ENCODE measurements at regions not wholly inside any gene's neighbourhood (a gene's known extent, or its start where the extent isn't known, plus 50 kb on each side); places are given as distances from the start of the nearest gene placed in this dataset.
"Not testable (repeated sequence)": the region's sequence is repeated elsewhere in the genome, so short reads cannot be mapped to it uniquely, and the experiment has no call there.

DNA sequence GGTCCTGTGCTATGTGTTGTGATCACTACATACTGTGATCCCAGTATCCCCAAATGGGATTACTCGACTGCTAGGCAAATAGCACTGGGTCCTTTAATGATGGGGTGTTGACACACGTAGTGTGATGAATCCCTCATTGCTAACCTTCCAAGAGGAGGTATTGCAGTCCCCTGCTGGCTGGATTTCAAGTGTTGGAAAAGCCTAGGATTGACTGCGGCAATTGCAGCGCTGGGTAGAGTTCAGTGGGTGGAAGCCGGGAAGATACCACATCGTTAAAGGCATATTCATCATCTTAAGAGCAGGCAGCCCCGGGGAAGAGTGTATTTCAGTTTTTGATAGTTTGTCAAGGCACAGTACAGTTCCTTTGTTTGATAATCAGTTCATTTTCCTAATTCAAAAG, 159.9 kb downstream of the TRIML1 start:
- Mint-ChIP-seq H3K4me3 (no peak overlapping the region), H3K27ac (no peak overlapping the region), H3K9me3 (peaks cover 11% of the 10 kb centered on the region), H3K27me3 (no peaks in the 10 kb centered on the region), H3K4me1 (no peaks in the 10 kb centered on the region), H3K36me3 (no peaks in the 10 kb centered on the region)
- POLR2A ChIA-PET: no interaction called here
- DNase-seq (no peak), ATAC-seq (ENCODE audit: low read depth) (no peak)

DNA sequence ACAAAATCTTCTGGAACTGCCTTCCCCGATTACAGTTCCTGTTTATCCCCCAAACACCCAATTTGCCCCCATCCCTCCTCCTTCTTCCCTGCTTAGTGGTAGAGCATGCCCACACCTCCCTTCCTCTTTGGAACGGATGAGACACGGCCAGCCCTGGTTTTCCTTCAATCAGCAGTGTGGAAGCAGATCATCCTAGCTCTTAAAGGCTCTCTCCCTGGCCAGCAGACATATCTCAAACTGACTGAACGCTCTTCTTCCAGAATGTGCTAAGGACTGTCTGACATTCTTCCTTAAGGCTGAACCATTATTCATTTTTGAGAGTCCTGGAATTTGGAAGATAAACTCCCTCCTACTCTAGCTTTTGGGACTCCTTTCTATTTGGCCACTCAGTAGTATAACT, 161.1 kb downstream of the TRIML1 start:
- Mint-ChIP-seq H3K9me3 (peaks cover 11% of the 10 kb centered on the region), H3K36me3 (no peaks in the 10 kb centered on the region), H3K4me3 (no peak overlapping the region), H3K27me3 (no peaks in the 10 kb centered on the region), H3K4me1 (no peaks in the 10 kb centered on the region), H3K27ac (no peak overlapping the region)
- no peak for ATAC-seq (ENCODE audit: low read depth)
- DNase-seq: no peak
- POLR2A ChIA-PET: no interaction called here

DNA sequence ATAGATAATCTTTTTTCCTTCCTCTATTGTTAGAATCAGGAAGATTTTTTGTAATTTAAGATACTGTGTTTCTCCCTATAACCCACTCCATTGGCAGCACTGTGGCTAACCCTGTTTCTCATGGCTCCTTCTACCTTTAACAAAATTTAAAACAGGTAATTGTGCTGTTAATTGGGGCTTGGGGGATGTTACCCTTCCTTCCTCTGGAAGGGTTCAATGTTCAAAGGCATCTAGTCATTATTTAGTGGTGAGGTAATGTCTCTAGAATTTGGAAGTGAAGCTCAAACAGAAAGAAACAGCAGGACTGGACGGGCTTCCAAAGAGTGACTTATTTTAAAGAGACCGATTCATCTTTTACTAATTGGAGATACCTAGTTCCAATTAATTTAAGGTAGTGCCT, 166.4 kb downstream of the TRIML1 start:
- Mint-ChIP-seq H3K4me1 (no peaks in the 10 kb centered on the region), H3K27me3 (no peaks in the 10 kb centered on the region), H3K9me3 (peaks cover 9% of the 10 kb centered on the region), H3K4me3 (no peak overlapping the region), H3K27ac (no peak overlapping the region), H3K36me3 (no peaks in the 10 kb centered on the region)
- POLR2A ChIA-PET: no interaction called here
- no peak for ATAC-seq (ENCODE audit: low read depth)
- DNase-seq: no peak

DNA sequence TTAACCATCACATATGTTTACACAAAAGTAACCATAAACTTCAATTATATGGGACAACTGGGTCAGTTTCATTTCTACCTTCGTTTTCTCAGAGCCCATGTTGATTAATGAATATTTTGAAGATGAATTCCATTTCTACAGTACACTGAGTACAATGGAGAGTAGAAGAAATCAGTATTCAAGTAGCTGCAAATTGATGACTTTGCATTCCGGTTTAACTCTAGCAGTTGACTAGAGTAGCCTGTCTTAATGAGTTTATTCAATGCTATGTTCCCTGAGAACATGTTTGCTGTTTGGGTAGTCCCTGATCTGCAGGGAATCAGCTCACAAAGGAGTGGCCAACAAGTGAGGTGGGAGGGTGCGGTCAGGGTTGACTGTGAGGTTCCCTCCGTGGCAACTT, 168.3 kb downstream of the TRIML1 start:
- ATAC-seq (ENCODE audit: low read depth) (no peak), DNase-seq (no peak)
- Mint-ChIP-seq H3K36me3 (no peaks in the 10 kb centered on the region), H3K4me1 (no peaks in the 10 kb centered on the region), H3K27ac (no peak overlapping the region), H3K27me3 (no peaks in the 10 kb centered on the region), H3K4me3 (no peak overlapping the region), H3K9me3 (peaks cover 4% of the 10 kb centered on the region)
- POLR2A ChIA-PET: no interaction called here

DNA sequence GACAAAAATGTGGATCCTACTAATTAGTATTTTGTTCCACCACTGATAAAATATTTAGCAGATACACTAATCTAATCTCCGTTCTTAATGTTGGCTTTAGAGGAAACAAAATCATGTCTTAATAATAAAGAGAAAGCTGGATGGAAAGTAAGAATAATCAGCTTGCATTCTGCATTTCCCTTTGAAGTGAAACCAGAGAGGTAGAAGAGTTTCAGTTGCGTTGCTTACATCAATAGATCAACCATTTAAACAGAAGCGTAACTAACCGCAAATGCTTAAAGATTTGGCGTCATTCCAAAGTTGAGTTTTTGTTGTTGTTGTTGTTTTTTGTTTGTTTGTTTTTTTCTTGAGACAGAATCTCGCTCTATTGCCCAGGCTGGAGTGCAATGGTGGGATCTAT, 168.9 kb downstream of the TRIML1 start:
- ATAC-seq (ENCODE audit: low read depth) (no peak), DNase-seq (no peak)
- H3K27me3 Mint-ChIP-seq: no peaks in the 10 kb centered on the region
- H3K27ac Mint-ChIP-seq: no peak overlapping the region
- POLR2A ChIA-PET: no interaction called here
- no peak overlapping the region for H3K4me3 Mint-ChIP-seq
- H3K36me3 Mint-ChIP-seq: no peaks in the 10 kb centered on the region
- peaks cover 4% of the 10 kb centered on the region for H3K9me3 Mint-ChIP-seq
- H3K4me1 Mint-ChIP-seq: no peaks in the 10 kb centered on the region

DNA sequence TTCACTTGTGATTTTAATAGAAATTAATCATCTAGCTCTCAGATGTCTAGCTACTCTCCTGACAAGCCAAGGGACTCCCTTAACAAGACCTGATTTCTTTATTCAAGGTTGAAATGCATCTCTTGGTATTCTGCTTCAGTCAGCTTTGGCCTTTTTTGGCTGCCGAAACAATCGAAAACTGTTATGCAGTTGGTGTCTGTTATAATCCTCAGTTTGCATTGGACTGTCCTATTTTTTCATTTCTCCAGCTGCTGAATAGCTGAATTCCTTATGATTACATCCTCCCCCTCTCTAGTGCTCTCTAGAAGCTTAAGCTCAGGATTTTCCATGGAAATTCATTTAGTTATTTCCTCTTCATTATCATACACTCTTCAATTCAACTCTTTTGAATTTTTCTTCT, 177.2 kb downstream of the TRIML1 start:
- POLR2A ChIA-PET: no interaction called here
- no peak overlapping the region for H3K27ac Mint-ChIP-seq
- no peak for DNase-seq
- no peak overlapping the region for H3K4me3 Mint-ChIP-seq
- peaks cover 6% of the 10 kb centered on the region for H3K9me3 Mint-ChIP-seq
- no peaks in the 10 kb centered on the region for H3K4me1 Mint-ChIP-seq
- no peaks in the 10 kb centered on the region for H3K36me3 Mint-ChIP-seq
- no peaks in the 10 kb centered on the region for H3K27me3 Mint-ChIP-seq
- ATAC-seq (ENCODE audit: low read depth): no peak

DNA sequence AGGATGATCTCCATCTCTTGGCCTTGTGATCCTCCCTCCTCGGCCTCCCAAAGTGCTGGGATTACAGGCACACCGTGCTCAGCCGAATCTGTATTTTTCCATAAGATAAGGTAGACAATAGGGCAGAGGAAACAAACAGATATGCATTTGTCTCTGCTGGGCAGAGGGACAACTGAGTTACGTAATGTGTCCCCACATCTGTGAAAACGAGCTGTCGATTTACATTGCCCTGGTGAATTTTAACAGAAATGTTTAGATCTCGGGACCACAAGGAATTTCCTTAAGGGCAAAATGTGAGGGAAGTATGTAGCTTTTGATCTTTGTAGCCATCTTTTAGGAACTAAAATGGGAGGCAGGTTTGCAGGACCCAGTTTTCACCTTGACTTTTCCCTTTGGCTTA, 189.7 kb downstream of the TRIML1 start:
- Mint-ChIP-seq H3K36me3 (no peaks in the 10 kb centered on the region), H3K4me1 (no peaks in the 10 kb centered on the region), H3K9me3 (peaks cover 4% of the 10 kb centered on the region), H3K4me3 (no peak overlapping the region), H3K27ac (no peak overlapping the region), H3K27me3 (no peaks in the 10 kb centered on the region)
- POLR2A ChIA-PET: no interaction called here
- ATAC-seq (ENCODE audit: low read depth) (no peak), DNase-seq (no peak)

DNA sequence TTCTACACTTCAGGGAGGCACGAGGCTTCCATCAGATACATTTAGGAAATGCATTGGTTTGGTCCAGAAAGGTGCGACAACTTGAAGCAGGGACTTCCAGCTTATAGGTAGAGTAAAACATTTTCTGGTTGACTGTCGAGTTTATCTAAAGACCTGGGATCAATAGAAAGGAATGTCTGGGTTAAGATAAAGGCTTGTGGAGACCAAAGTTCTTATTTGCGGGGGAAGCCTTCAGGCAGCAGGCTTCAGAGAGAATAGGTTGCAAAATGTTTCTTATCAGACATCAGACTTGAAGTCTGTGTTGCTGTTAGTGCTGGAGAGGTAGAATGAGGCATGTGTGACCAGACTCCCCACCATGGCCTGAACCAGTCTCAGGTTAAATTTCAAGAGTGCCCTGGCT, 190.3 kb downstream of the TRIML1 start:
- Mint-ChIP-seq H3K9me3 (peaks cover 4% of the 10 kb centered on the region), H3K27me3 (no peaks in the 10 kb centered on the region), H3K27ac (no peak overlapping the region), H3K4me1 (no peaks in the 10 kb centered on the region), H3K4me3 (no peak overlapping the region), H3K36me3 (no peaks in the 10 kb centered on the region)
- ATAC-seq (ENCODE audit: low read depth): no peak
- no peak for DNase-seq
- POLR2A ChIA-PET: no interaction called here

DNA sequence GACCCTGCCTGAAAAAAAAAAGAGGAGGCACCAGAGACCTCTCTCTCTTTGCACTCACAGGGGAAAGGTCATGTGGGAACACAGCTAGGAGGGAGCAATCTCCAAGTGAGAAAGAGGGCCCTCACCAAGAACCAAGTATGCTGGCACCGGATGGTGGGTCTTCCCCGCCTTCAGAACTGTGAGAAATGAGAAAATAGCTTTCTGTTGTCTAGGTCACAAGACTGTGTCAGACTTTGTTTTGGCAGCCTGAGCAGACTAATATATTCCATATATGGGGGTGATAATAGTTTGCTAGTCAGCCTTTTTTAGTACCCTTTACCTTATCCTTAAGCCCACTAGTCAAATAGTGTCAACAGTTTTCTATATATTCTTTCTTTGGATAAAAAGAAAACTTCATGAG, 193.0 kb downstream of the TRIML1 start:
- Mint-ChIP-seq H3K4me1 (no peaks in the 10 kb centered on the region), H3K27ac (no peak overlapping the region), H3K27me3 (no peaks in the 10 kb centered on the region), H3K4me3 (no peak overlapping the region), H3K36me3 (no peaks in the 10 kb centered on the region), H3K9me3 (peaks cover 5% of the 10 kb centered on the region)
- POLR2A ChIA-PET: no interaction called here
- no peak for ATAC-seq (ENCODE audit: low read depth)
- no peak for DNase-seq

DNA sequence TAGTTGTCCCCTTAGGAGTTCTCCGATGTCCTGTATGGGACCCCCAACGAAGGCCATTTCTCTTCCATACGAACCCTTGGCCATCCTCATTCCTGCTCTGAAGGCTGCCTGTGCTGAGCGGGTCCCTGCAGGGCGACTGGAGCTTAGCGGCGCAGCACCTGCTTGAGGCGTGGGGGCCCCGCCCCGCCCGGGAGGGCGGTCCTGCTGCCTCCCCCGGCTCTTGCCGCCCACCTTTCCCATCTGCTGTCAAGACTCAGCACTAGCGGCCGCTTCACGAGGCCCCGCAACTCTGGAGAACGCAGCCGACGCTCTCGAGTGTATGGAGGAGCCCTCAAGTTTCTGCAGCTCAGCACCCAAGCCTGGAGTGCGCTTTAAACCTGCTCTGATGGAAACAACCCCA, 197.7 kb downstream of the TRIML1 start:
- Mint-ChIP-seq H3K27ac (no peak overlapping the region), H3K36me3 (no peaks in the 10 kb centered on the region), H3K27me3 (no peaks in the 10 kb centered on the region), H3K4me3 (no peak overlapping the region), H3K4me1 (no peaks in the 10 kb centered on the region), H3K9me3 (peaks cover 5% of the 10 kb centered on the region)
- ATAC-seq (ENCODE audit: low read depth) (no peak), DNase-seq (no peak)
- POLR2A ChIA-PET: no interaction called here

DNA sequence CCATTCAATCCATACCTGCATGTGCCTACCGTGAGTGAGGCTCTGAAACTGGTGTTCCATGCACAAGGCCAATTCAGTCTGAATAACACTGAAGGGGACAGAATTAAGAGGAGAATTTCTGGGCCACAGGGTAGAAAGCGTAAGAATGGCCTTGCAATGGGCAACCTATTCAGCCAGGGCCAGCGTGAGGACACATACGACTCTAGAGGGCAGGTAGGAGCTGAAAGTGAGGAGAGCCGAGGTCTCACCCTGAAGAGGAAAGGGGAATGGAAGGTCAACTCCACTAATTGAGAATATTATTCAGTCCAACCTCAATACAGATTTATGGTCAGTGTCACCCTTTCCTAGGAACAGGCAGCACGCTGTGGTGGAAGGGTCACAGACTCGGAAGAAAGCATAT, 202.2 kb downstream of the TRIML1 start:
- DNase-seq (no peak), ATAC-seq (ENCODE audit: low read depth) (no peak)
- no peaks in the 10 kb centered on the region for H3K27me3 Mint-ChIP-seq
- H3K4me1 Mint-ChIP-seq: no peaks in the 10 kb centered on the region
- no peaks in the 10 kb centered on the region for H3K36me3 Mint-ChIP-seq
- H3K27ac Mint-ChIP-seq: no peak overlapping the region
- no peak overlapping the region for H3K4me3 Mint-ChIP-seq
- peaks cover 7% of the 10 kb centered on the region for H3K9me3 Mint-ChIP-seq
- POLR2A ChIA-PET: no interaction called here

DNA sequence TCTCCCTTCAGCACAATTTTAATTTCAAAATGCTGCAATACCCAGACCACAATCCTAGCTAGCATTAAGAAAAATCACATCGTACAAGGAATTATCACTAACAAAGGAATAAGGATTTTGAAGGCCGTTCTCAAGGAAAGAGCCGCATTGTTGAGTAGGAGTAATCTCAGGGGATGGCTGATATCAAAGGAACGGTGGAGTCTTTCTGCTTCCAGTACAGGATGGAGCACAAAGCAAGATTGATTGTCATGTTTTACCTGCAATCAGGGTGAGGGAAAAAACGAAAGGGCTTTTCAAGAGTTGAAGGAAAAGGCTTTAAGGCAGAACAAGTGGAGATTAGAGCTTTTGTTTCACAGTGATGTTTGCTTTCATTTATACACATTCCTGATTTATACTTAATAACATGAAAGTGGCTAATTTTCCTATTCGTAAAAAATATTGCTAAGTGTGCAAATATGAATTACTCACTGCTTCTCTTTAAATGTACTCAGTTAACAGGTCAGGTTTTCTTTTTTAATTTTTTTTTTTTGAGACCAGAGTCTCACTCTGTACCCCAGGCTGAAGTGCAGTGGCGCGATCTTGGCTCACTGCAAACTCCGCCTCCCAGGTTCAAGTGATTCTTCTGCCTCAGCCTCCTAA, 207.0 kb downstream of the TRIML1 start:
- no peaks in the 10 kb centered on the region for H3K36me3 Mint-ChIP-seq
- peaks cover 4% of the 10 kb centered on the region for H3K9me3 Mint-ChIP-seq
- H3K27me3 Mint-ChIP-seq: no peaks in the 10 kb centered on the region
- H3K4me3 Mint-ChIP-seq: no peak overlapping the region
- H3K4me1 Mint-ChIP-seq: no peaks in the 10 kb centered on the region
- POLR2A ChIA-PET: no interaction called here
- H3K27ac Mint-ChIP-seq: no peak overlapping the region
- no peak for ATAC-seq (ENCODE audit: low read depth)
- DNase-seq: no peak

DNA sequence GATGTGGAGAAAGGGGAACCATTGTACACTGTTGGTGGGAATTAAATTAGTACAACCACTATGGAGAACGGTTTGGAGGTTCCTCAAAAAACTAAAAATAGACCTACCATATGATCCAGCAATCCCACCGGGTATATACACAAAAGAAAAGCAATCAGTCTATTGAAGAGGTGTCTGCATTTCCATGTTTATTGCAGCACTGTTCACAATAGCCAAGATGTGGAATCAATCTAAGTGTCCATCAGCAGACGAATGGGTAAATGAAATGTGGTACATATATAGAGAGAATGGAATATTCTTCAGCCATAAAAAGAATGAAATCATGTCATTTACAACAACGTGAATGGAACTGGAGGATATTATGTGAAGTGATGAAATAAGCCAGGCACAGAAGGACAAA, 208.1 kb downstream of the TRIML1 start:
- DNase-seq (no peak), ATAC-seq (ENCODE audit: low read depth) (no peak)
- no peak overlapping the region for H3K4me3 Mint-ChIP-seq
- no peaks in the 10 kb centered on the region for H3K27me3 Mint-ChIP-seq
- H3K36me3 Mint-ChIP-seq: no peaks in the 10 kb centered on the region
- peaks cover 4% of the 10 kb centered on the region for H3K9me3 Mint-ChIP-seq
- H3K4me1 Mint-ChIP-seq: no peaks in the 10 kb centered on the region
- H3K27ac Mint-ChIP-seq: no peak overlapping the region
- POLR2A ChIA-PET: no interaction called here

DNA sequence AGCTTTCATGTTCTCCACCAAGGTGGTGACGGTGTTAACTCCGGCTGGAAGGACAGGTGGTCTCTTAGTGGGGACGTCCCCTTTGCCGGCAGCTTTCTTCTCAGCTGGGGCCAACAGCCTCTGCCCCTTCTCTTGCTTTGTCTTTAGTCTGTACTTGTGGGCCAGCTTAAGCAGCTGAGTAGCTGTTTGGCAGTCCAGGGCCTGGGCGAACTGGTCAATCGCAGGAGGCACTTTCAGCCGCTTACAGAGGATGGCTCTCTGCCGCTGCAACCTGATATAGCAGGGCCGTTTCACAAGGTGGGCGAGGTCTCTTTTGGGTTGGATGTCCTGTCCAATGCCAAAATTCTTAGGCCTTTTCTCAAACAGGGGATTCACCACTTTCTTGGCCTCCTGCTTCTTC, 210.3 kb downstream of the TRIML1 start:
- H3K4me3 Mint-ChIP-seq; H3K27ac Mint-ChIP-seq; H3K27me3 Mint-ChIP-seq; H3K9me3 Mint-ChIP-seq; POLR2A ChIA-PET; H3K36me3 Mint-ChIP-seq; ATAC-seq (ENCODE audit: low read depth); H3K4me1 Mint-ChIP-seq; DNase-seq: not testable (repeated sequence)

DNA sequence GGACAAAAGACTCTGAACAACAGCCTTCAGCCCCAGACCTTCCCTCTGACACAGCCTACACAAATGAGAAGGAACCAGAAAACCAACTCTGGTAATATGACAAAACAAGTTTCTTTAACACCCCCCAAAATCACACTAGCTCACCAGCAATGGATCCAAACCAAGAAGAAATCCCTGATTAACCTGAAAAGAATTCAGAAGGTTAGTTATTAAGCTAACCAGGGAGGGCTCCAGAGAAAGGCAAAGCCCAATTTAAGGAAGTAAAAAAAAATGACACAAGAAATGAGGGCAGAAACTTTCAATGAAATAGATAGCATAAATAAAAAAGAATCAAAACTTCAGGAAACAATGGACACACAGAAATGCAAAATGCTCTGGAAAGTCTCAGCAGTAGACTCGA, 224.0 kb downstream of the TRIML1 start:
- no peak overlapping the region for H3K27ac Mint-ChIP-seq
- no peak for DNase-seq
- H3K36me3 Mint-ChIP-seq: no peaks in the 10 kb centered on the region
- POLR2A ChIA-PET: no interaction called here
- H3K4me1 Mint-ChIP-seq: no peaks in the 10 kb centered on the region
- H3K9me3 Mint-ChIP-seq: peaks cover 4% of the 10 kb centered on the region
- no peaks in the 10 kb centered on the region for H3K27me3 Mint-ChIP-seq
- no peak overlapping the region for H3K4me3 Mint-ChIP-seq
- ATAC-seq (ENCODE audit: low read depth): no peak
